HL-60 (cell line): ENCODE measurements at regions not wholly inside any gene's neighbourhood (a gene's known extent, or its start where the extent isn't known, plus 50 kb on each side); places are given as distances from the start of the nearest gene placed in this dataset.
A peak's percentile ranks its signal among the peaks of the same experiment; 100 is the strongest.

Source experiments
- DNase-seq, 2 experiments: peaks; one replicate each; pipeline ENCODE4 v3.0.0-alpha.2; 2010 to 2020; ENCODE audit warnings: low read depth in 1 of 2, low spot score in 1 of 2
- H3K27ac ChIP-seq: fragments of 250-450 bp; sonication (Bioruptor Pico); replicated peaks from 2 replicates; pipeline ENCODE4 v1.5.1; 2020; ENCODE audit warnings: mild to moderate bottlenecking, moderate library complexity
- H3K27me3 ChIP-seq: fragments of 250-450 bp; sonication (Bioruptor Pico); 2 replicates; pipeline ENCODE4 v1.5.1; 2021; ENCODE audit warnings: mild to moderate bottlenecking, moderate library complexity; ENCODE audit not compliant: insufficient read depth, poor library complexity, severe bottlenecking
- H3K4me3 ChIP-seq: replicated peaks from 2 replicates; pipeline ENCODE4 v1.5.1; 2011; ENCODE audit warnings: mild to moderate bottlenecking, control low read depth, low read length; ENCODE audit not compliant: insufficient read depth
- CTCF ChIP-seq: IDR thresholded peaks from one replicate; pipeline ENCODE4 v1.5.1; 2011; ENCODE audit warnings: low read length, control low read depth, inconsistent platforms; ENCODE audit not compliant: insufficient read depth
- GABPA ChIP-seq: IDR thresholded peaks from 2 replicates; pipeline ENCODE4 v1.6.1; 2012; ENCODE audit warnings: low read depth
- POLR2AphosphoS5 ChIP-seq: IDR thresholded peaks from 2 replicates; pipeline ENCODE4 v1.6.1; 2012; ENCODE audit warnings: low read depth
- REST ChIP-seq: IDR thresholded peaks from 2 replicates; pipeline ENCODE4 v1.6.1; 2012; ENCODE audit warnings: low read depth; ENCODE audit not compliant: insufficient replicate concordance
- SPI1 ChIP-seq: IDR thresholded peaks from 2 replicates; pipeline ENCODE4 v1.6.1; 2012; ENCODE audit warnings: low read depth, mild to moderate bottlenecking, borderline replicate concordance

GRCh38 chr10:121027371-121027770 lies 176.2 kb downstream of the WDR11 start:
- no peak for DNase-seq
- Histone ChIP-seq H3K4me3 (no peak overlapping the region), H3K27ac (no peak overlapping the region), H3K27me3 (no peaks in the 10 kb centered on the region)
- TF ChIP-seq SPI1 (no peak), CTCF (no peak), POLR2AphosphoS5 (no peak), REST (no peak), GABPA (no peak)

- no peak for TF ChIP-seq POLR2AphosphoS5
- TF ChIP-seq REST: no peak
- no peak for TF ChIP-seq GABPA
- TF ChIP-seq CTCF: no peak
- TF ChIP-seq SPI1: peak; percentile 78
- no peak overlapping the region for H3K27ac ChIP-seq
- DNase-seq: peak; percentile 2 to 32
- H3K27me3 ChIP-seq: no peaks in the 10 kb centered on the region
- H3K4me3 ChIP-seq: no peak overlapping the region
Measured at GRCh38 chr10:121032460-121032859, 181.3 kb downstream of the WDR11 start.

- Histone ChIP-seq H3K27me3 (no peaks in the 10 kb centered on the region), H3K27ac (no peak overlapping the region), H3K4me3 (no peak overlapping the region)
- DNase-seq: no peak
- TF ChIP-seq SPI1 (no peak), POLR2AphosphoS5 (no peak)
Measured at GRCh38 chr10:121033366-121033765, 182.2 kb downstream of the WDR11 start.

- Histone ChIP-seq H3K27ac (no peak overlapping the region), H3K4me3 (no peak overlapping the region), H3K27me3 (peaks cover 2% of the 10 kb centered on the region)
- TF ChIP-seq SPI1: no peak
- no peak for TF ChIP-seq GABPA
- TF ChIP-seq REST: no peak
- no peak for TF ChIP-seq POLR2AphosphoS5
- TF ChIP-seq CTCF: no peak
- DNase-seq: no peak
Measured at GRCh38 chr10:121036431-121036830, 185.3 kb downstream of the WDR11 start.
